Left ventricle myocardium superior (tissue), 1 donor: ENCODE measurements at regions not wholly inside any gene's neighbourhood (a gene's known extent, or its start where the extent isn't known, plus 50 kb on each side); places are given as distances from the start of the nearest gene placed in this dataset.

Experiments
- ATAC-seq: fragments of 200-7000 bp; cut with Tn5 transposase; one replicate; pipeline ENCODE4 v1.9.1; 2020; ENCODE audit warnings: mild to moderate bottlenecking, moderate library complexity
- DNase-seq: peaks from one replicate; pipeline ENCODE4 v3.0.0-alpha.2; 2020
- intact Hi-C: fragments of 100-400 bp; cut with micrococcal nuclease; formaldehyde crosslinking; loops from one replicate; pipeline ENCODE4 v1.11.0; 2022
- donor health status: DM: no; HTN: yes; CAD: no; lungs with severe emphysema.

- no peak for DNase-seq
- no peak for ATAC-seq
- intact Hi-C loops, result no loop called here
These were observed 1703.2 kb downstream of the EFNB2 start for GRCh38 chr13:104832231-104832630.

- no peak for ATAC-seq
- intact Hi-C loops, result no loop called here
- no peak for DNase-seq
These were observed 1703.6 kb downstream of the EFNB2 start for GRCh38 chr13:104831831-104832230.

- no peak for ATAC-seq
- no peak for DNase-seq
- intact Hi-C loops, result no loop called here
These were observed 1711.8 kb downstream of the EFNB2 start for GRCh38 chr13:104823709-104824108.

- DNase-seq (no peak), ATAC-seq (no peak)
- intact Hi-C loops, result no loop called here
These were observed 1712.4 kb downstream of the EFNB2 start for GRCh38 chr13:104823071-104823470.

GRCh38 chr13:104817271-104817670 lies 1718.2 kb downstream of the EFNB2 start:
- no peak for ATAC-seq
- no peak for DNase-seq
- intact Hi-C loops, result no loop called here

GRCh38 chr13:104816726-104817125 lies 1718.7 kb downstream of the EFNB2 start:
- no peak for DNase-seq
- intact Hi-C loops, result no loop called here
- ATAC-seq, result no peak

- no peak for ATAC-seq
- no peak for DNase-seq
- intact Hi-C loops, result no loop called here
These were observed 1725.2 kb downstream of the EFNB2 start for GRCh38 chr13:104810242-104810641.

- intact Hi-C loops, result no loop called here
- DNase-seq (no peak), ATAC-seq (no peak)
These were observed 1726.0 kb downstream of the EFNB2 start for GRCh38 chr13:104809483-104809882.

- intact Hi-C loops, result no loop called here
- DNase-seq (no peak), ATAC-seq (no peak)
These were observed 1730.1 kb downstream of the EFNB2 start for GRCh38 chr13:104805346-104805745.

GRCh38 chr13:104799152-104799551 lies 1732.9 kb upstream of the SLC10A2 start:
- intact Hi-C loops, result no loop called here
- ATAC-seq, result no peak
- DNase-seq, result no peak

GRCh38 chr13:104798486-104798885 lies 1732.3 kb upstream of the SLC10A2 start:
- no peak for ATAC-seq
- no peak for DNase-seq
- intact Hi-C loops, result no loop called here

- no peak for DNase-seq
- ATAC-seq, result no peak
- intact Hi-C loops, result no loop called here
These were observed 1730.4 kb upstream of the SLC10A2 start for GRCh38 chr13:104796581-104796980.

- DNase-seq (no peak), ATAC-seq (no peak)
- intact Hi-C loops, result no loop called here
These were observed 1719.7 kb upstream of the SLC10A2 start for GRCh38 chr13:104785952-104786351.

GRCh38 chr13:104784891-104785290 lies 1718.7 kb upstream of the SLC10A2 start:
- no peak for ATAC-seq
- intact Hi-C loops, result no loop called here
- DNase-seq, result no peak

- DNase-seq, result no peak
- intact Hi-C loops, result no loop called here
- no peak for ATAC-seq
These were observed 1716.5 kb upstream of the SLC10A2 start for GRCh38 chr13:104782741-104783140.

- ATAC-seq (no peak), DNase-seq (no peak)
- intact Hi-C loops, result no loop called here
These were observed 1713.2 kb upstream of the SLC10A2 start for GRCh38 chr13:104779311-104779993.

GRCh38 chr13:104773775-104774174 lies 1707.6 kb upstream of the SLC10A2 start:
- intact Hi-C loops, result no loop called here
- ATAC-seq (no peak), DNase-seq (no peak)

GRCh38 chr13:104769545-104769944 lies 1703.3 kb upstream of the SLC10A2 start:
- DNase-seq, result no peak
- intact Hi-C loops, result no loop called here
- no peak for ATAC-seq

- ATAC-seq (no peak), DNase-seq (no peak)
- intact Hi-C loops, result no loop called here
These were observed 1700.1 kb upstream of the SLC10A2 start for GRCh38 chr13:104766319-104766718.

GRCh38 chr13:104764600-104764999 lies 1698.4 kb upstream of the SLC10A2 start:
- intact Hi-C loops, result no loop called here
- DNase-seq (no peak), ATAC-seq (no peak)

GRCh38 chr13:104759069-104759468 lies 1692.9 kb upstream of the SLC10A2 start:
- no peak for ATAC-seq
- intact Hi-C loops, result no loop called here
- no peak for DNase-seq

- DNase-seq, result no peak
- ATAC-seq, result no peak
- intact Hi-C loops, result no loop called here
These were observed 1691.5 kb upstream of the SLC10A2 start for GRCh38 chr13:104757712-104758111.
